DOHH2 (cell line): ENCODE measurements at regions not wholly inside any gene's neighbourhood (a gene's known extent, or its start where the extent isn't known, plus 50 kb on each side); places are given as distances from the start of the nearest gene placed in this dataset.

ENCODE experiments used
- H3F3A ChIP-seq: fragments of 200-600 bp; sonication (generic), shearing (Covaris generic); 2 replicates; pipeline ENCODE4 v1.6.0; 2016; ENCODE audit warnings: antibody characterized with exemption, mild to moderate bottlenecking; ENCODE audit not compliant: control insufficient read depth, insufficient read depth
- H3K27ac ChIP-seq: fragments of 200-600 bp; sonication (generic); 2 replicates; pipeline ENCODE4 v1.5.1; 2014; ENCODE audit warnings: low read depth, mild to moderate bottlenecking, low read length, moderate library complexity
- H3K27me3 ChIP-seq: fragments of 200-600 bp; sonication (generic); 2 replicates; pipeline ENCODE4 v1.6.1; 2014; ENCODE audit warnings: mild to moderate bottlenecking, low read length, mixed read lengths; ENCODE audit not compliant: control insufficient read depth
- H3K36me3 ChIP-seq: fragments of 200-600 bp; sonication (generic); 2 replicates; pipeline ENCODE4 v1.6.1; 2014; ENCODE audit warnings: mild to moderate bottlenecking, low read length, moderate library complexity, mixed read lengths; ENCODE audit not compliant: control insufficient read depth
- H3K4me1 ChIP-seq: fragments of 200-600 bp; sonication (generic); 2 replicates; pipeline ENCODE4 v1.6.1; 2014; ENCODE audit warnings: mild to moderate bottlenecking, low read length, mixed read lengths; ENCODE audit not compliant: control insufficient read depth
- H3K4me2 ChIP-seq: fragments of 200-600 bp; sonication (generic); 2 replicates; pipeline ENCODE4 v1.6.0; 2014; ENCODE audit warnings: mild to moderate bottlenecking, low read length, moderate library complexity
- H3K4me3 ChIP-seq: fragments of 200-600 bp; sonication (generic); 2 replicates; pipeline ENCODE4 v1.5.1; 2014; ENCODE audit warnings: mild to moderate bottlenecking, low read length, mixed read lengths
- H3K79me2 ChIP-seq: fragments of 200-600 bp; sonication (generic); 2 replicates; pipeline ENCODE4 v1.6.1; 2014; ENCODE audit warnings: mild to moderate bottlenecking, low read length, mixed read lengths; ENCODE audit not compliant: control insufficient read depth
- H3K9me2 ChIP-seq: fragments of 200-600 bp; sonication (generic); replicated peaks from 2 replicates; pipeline ENCODE4 v1.6.1; 2014; ENCODE audit warnings: mild to moderate bottlenecking, low read length, mixed read lengths; ENCODE audit not compliant: control insufficient read depth
- H3K9me3 ChIP-seq: fragments of 200-600 bp; sonication (generic); 2 replicates; pipeline ENCODE4 v1.6.1; 2014; ENCODE audit warnings: antibody characterized with exemption, low read length, mixed read lengths; ENCODE audit not compliant: control insufficient read depth, insufficient read depth
- H4K20me1 ChIP-seq: fragments of 200-600 bp; sonication (generic); 2 replicates; pipeline ENCODE4 v1.6.0; 2014; ENCODE audit warnings: low read depth, mild to moderate bottlenecking, antibody characterized with exemption, low read length, moderate library complexity; ENCODE audit not compliant: control insufficient read depth, insufficient read depth
- CTCF ChIP-seq: fragments of 200-600 bp; sonication (generic); IDR thresholded peaks from one replicate; pipeline ENCODE4 v1.5.1; 2014; ENCODE audit warnings: antibody characterized with exemption, mild to moderate bottlenecking, low read depth, low read length; ENCODE audit not compliant: poor library complexity, severe bottlenecking
- EZH2phosphoT487 ChIP-seq: fragments of 200-600 bp; sonication (generic); IDR thresholded peaks from 2 replicates; pipeline ENCODE4 v1.6.1; 2017; ENCODE audit warnings: borderline replicate concordance, mild to moderate bottlenecking, antibody characterized with exemption, low read length, moderate library complexity, mixed read lengths

- no peaks in the 10 kb centered on the region for H3K9me2 ChIP-seq
- no peak overlapping the region for H3K4me3 ChIP-seq
- H3K4me1 ChIP-seq: no peaks in the 10 kb centered on the region
- H4K20me1 ChIP-seq: no peaks in the 10 kb centered on the region
- no peaks in the 10 kb centered on the region for H3K9me3 ChIP-seq
- no peak overlapping the region for H3K4me2 ChIP-seq
- no peaks in the 10 kb centered on the region for H3K36me3 ChIP-seq
- H3K27ac ChIP-seq: no peak overlapping the region
- TF ChIP-seq EZH2phosphoT487: no peak
- TF ChIP-seq CTCF: no peak
- no peaks in the 10 kb centered on the region for H3K79me2 ChIP-seq
- no peaks in the 10 kb centered on the region for H3F3A ChIP-seq
- H3K27me3 ChIP-seq: no peaks in the 10 kb centered on the region
Measured at GRCh38 chr3:22885039-22885438, 318.1 kb upstream of the UBE2E2 start.

GRCh38 chr3:22885574-22886341 lies 317.4 kb upstream of the UBE2E2 start:
- H3K36me3 ChIP-seq: no peaks in the 10 kb centered on the region
- no peaks in the 10 kb centered on the region for H3K9me2 ChIP-seq
- H4K20me1 ChIP-seq: no peaks in the 10 kb centered on the region
- H3K4me3 ChIP-seq: no peak overlapping the region
- H3F3A ChIP-seq: no peaks in the 10 kb centered on the region
- H3K27ac ChIP-seq: no peak overlapping the region
- TF ChIP-seq CTCF (no peak), EZH2phosphoT487 (no peak)
- H3K79me2 ChIP-seq: no peaks in the 10 kb centered on the region
- H3K9me3 ChIP-seq: no peaks in the 10 kb centered on the region
- no peak overlapping the region for H3K4me2 ChIP-seq
- H3K4me1 ChIP-seq: no peaks in the 10 kb centered on the region
- H3K27me3 ChIP-seq: no peaks in the 10 kb centered on the region

GRCh38 chr3:22886439-22887068 lies 316.6 kb upstream of the UBE2E2 start:
- H3K36me3 ChIP-seq: no peaks in the 10 kb centered on the region
- H3F3A ChIP-seq: no peaks in the 10 kb centered on the region
- H3K9me2 ChIP-seq: no peaks in the 10 kb centered on the region
- no peaks in the 10 kb centered on the region for H3K9me3 ChIP-seq
- no peak overlapping the region for H3K27ac ChIP-seq
- H3K4me2 ChIP-seq: no peak overlapping the region
- no peaks in the 10 kb centered on the region for H4K20me1 ChIP-seq
- TF ChIP-seq EZH2phosphoT487: no peak
- no peak for TF ChIP-seq CTCF
- H3K4me3 ChIP-seq: no peak overlapping the region
- no peaks in the 10 kb centered on the region for H3K27me3 ChIP-seq
- H3K79me2 ChIP-seq: no peaks in the 10 kb centered on the region
- H3K4me1 ChIP-seq: no peaks in the 10 kb centered on the region
